GM12864 (cell line): ENCODE measurements at regions not wholly inside any gene's neighbourhood (a gene's known extent, or its start where the extent isn't known, plus 50 kb on each side); places are given as distances from the start of the nearest gene placed in this dataset.

ENCODE experiments used
- DNase-seq: peaks from one replicate; pipeline ENCODE4 v3.0.0-alpha.2; 2011; ENCODE audit warnings: low read depth
- H3K4me3 ChIP-seq: 2 replicates; pipeline ENCODE4 v1.5.1; 2011; ENCODE audit warnings: mild to moderate bottlenecking, low read depth, low read length, control low read depth
- TF ChIP-seq, protein P1 (sequence below): IDR thresholded peaks from 2 replicates; pipeline ENCODE4 v1.5.1; 2011; ENCODE audit warnings: low read depth, mild to moderate bottlenecking, moderate library complexity, low read length, control low read depth, inconsistent platforms; ENCODE audit errors: missing control alignments

DNA sequence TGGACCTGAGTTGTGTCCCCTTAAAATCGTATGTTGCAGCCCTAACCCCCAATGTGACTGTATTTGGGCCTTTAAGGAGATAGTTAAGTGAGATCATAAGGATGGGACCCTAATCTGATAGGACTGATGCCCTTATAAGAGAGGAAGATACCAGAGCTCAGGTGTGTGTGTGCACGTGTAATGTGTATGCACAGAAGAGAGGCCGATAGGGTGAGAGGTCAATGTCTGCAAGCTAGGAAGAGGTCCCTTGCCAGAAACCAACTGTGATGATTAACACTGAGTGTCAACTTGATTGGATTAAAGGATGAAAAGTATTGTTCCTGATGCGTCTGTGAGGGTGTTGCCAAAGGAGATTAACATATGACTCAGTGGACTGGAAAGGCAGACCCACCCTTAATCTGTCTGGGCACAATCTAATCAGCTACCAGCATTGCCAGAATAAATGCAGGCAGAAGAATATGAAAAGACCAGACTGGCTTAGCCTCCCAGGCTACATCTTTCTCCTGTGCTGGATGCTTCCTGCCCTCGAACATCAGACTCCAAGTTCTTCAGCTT, 299.8 kb downstream of the LRFN2 start:
- DNase-seq: no peak
- TF ChIP-seq, protein P1, sequence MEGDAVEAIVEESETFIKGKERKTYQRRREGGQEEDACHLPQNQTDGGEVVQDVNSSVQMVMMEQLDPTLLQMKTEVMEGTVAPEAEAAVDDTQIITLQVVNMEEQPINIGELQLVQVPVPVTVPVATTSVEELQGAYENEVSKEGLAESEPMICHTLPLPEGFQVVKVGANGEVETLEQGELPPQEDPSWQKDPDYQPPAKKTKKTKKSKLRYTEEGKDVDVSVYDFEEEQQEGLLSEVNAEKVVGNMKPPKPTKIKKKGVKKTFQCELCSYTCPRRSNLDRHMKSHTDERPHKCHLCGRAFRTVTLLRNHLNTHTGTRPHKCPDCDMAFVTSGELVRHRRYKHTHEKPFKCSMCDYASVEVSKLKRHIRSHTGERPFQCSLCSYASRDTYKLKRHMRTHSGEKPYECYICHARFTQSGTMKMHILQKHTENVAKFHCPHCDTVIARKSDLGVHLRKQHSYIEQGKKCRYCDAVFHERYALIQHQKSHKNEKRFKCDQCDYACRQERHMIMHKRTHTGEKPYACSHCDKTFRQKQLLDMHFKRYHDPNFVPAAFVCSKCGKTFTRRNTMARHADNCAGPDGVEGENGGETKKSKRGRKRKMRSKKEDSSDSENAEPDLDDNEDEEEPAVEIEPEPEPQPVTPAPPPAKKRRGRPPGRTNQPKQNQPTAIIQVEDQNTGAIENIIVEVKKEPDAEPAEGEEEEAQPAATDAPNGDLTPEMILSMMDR: no peak
- no peak overlapping the region for H3K4me3 ChIP-seq

DNA sequence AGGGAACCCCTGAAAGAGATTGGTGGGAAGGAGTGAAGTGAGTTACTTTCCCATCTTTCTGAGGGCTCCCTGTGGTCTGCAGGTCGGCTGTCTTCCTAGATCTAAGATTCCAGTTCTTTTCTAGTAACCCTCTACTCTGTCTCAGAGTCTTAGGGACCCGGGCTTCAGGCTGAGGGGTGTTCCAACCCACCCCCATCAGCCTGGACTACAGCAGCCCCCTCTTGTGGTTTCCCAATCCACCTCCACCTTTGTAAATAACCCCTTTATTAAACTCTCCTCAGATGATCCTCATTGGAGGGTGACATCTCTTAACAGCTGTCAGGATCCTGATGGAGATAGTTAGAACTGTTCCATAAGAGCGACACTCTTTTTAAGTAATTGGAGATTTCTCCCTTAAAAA, 300.4 kb downstream of the LRFN2 start:
- TF ChIP-seq, protein P1: no peak

DNA sequence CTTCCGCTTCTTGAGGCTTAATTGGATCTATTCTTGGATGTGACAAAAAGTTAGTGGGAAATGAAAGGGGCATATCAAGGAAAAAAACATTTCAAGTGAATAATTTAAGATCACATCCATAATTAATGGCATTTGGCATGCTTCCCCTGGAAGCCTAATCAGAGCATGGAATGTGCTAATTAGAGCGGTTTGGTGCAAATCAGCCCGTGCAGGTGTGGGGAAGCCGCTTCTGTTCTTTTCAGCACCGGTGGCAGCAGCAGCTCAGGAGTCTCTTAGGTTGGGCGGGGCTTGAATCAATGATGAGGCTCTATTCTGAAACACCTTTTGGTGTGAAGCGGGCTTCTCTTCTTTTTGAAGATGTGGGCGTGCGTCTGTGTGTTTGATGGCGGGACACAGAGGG, 301.2 kb downstream of the LRFN2 start:
- no peak for DNase-seq
- TF ChIP-seq, protein P1: no peak
- H3K4me3 ChIP-seq: no peak overlapping the region

More for the DNA sequence above, 300.4 kb downstream of the LRFN2 start:
- H3K4me3 ChIP-seq: no peak overlapping the region
- DNase-seq: no peak

DNA sequence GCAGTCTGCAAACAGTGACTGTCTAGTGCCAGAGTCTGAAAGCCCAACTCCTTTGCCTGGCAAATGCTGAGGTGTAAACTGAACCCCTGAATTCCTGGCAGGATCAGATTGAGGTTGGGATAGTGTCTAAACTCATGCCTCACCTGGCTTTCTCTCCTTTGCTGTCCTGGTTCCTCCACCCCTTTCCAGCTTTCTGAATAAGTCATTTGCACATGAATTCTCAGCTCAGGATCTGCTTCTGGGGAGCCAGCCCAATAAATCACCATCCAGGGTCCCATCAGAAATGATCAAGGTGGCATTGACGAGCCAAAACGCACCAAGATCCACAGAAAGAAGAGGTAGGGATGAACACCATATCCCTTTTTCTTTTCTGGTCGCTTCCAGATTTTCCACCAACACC, 301.6 kb downstream of the LRFN2 start:
- H3K4me3 ChIP-seq: no peak overlapping the region
- DNase-seq: no peak
- TF ChIP-seq, protein P1: no peak

DNA sequence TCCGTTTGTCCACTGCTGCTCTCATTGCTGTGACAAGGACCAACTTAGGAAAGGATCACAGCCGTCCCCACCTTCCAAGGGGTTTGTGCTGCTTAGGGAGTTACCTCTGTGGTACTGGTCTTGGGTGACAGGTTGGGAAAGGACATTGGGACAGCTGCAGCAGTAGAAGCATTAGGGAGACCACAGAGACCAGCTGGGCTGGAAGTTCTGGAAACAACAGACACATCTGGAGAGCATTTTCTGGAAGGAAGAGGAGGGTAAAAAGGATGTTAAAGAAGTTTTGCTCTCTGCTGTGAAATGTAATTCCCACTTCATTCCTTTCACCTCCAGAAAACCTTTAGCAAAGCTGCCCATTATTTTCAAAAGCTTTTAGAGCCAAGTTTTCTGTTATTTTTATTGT, 304.2 kb downstream of the LRFN2 start:
- no peak for DNase-seq
- H3K4me3 ChIP-seq: no peak overlapping the region
- TF ChIP-seq, protein P1: no peak

DNA sequence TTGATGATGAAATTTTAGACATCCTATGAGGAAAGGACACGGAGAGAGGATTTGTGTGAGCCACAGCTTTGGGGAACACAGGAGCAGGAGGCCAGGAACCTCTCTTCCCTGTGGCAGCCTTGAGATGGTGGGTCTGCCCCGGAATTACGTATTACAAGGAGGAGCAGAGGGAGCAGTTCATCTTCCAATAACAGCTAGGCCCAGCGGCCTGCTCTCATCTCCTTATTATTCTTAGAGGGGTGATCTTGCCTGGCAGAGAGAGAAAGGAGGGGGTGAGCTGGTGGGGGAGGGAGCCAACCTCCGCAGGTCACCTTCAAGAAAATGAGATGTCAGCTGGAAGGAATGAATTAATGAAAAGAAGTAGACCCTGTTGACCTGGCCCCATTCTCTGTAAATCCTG, 305.8 kb downstream of the LRFN2 start:
- TF ChIP-seq, protein P1: no peak
- DNase-seq: no peak

DNA sequence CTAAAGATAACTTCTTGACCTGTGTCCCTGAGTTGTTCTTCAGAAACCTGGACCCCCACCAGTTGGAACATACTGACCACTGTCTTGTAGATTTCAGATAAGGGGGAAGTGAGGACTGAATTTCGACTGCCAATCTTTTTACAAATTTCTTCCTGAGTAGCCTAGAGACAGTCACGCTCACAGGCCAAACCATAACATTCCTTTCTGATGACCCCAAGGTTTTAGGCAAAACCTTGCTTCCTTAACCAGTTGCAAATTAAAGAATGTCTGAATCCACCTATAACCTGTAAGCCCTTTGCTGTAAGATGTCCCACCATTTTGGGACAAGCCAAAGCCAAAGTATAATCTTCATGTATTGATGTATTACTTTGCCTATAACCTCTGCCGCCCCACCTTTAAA, 306.9 kb downstream of the LRFN2 start:
- H3K4me3 ChIP-seq: no peak overlapping the region
- TF ChIP-seq, protein P1: no peak
- DNase-seq: no peak

More for the DNA sequence above, 305.8 kb downstream of the LRFN2 start:
- H3K4me3 ChIP-seq: no peak overlapping the region
